D341Med (cell line): ENCODE measurements at regions not wholly inside any gene's neighbourhood (a gene's known extent, or its start where the extent isn't known, plus 50 kb on each side); places are given as distances from the start of the nearest gene placed in this dataset.
"Not testable (repeated sequence)": the region's sequence is repeated elsewhere in the genome, so short reads cannot be mapped to it uniquely, and the experiment has no call there.

Experiments used
- DNase-seq: peaks from one replicate; pipeline ENCODE4 v3.0.0; 2012; ENCODE audit warnings: low spot score

- DNase-seq: no peak
These were observed 51.1 kb upstream of the MIER3 start for GRCh38 chr5:57002959-57003485.

DNA sequence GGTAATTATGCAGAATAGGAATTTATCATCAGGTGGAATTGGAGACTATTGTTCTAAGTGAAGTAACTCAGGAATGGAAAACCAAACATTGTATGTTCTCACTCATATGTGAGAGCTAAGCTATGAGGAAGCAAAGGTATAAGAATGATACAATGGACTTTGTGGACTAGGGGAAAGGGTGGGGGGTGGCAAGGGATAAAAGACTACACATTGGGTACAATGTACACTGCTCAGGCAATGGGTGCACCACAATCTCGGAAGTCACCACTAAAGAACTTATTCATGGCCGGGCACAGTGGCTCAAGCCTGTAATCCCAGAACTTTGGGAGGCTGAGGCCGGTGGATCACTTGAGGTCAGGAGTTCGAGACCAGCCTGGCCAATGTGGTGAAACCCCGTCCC is 51.6 kb upstream of the MIER3 start:
- not testable (repeated sequence) for DNase-seq

- no peak for DNase-seq
These were observed 52.9 kb upstream of the MIER3 start for GRCh38 chr5:57004800-57005199.

DNA sequence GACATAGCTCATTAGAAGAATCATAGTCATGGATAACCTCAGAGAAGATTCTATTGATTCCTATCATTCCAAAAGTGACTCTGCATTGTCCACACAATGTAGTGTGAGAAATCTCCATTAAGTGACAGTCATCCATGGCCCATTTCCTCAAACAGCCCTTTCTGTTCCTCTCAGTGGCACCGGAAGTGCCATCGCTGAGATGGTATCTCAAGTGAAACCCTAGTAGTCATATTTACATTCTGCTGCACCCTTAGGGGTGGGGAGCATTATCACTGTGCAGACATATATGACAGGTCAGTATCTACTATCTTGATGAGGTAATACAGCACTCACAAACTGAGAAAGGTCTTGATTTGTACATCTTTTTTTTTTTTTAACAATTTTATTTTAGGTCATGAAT is 55.4 kb upstream of the MIER3 start:
- DNase-seq: no peak

DNA sequence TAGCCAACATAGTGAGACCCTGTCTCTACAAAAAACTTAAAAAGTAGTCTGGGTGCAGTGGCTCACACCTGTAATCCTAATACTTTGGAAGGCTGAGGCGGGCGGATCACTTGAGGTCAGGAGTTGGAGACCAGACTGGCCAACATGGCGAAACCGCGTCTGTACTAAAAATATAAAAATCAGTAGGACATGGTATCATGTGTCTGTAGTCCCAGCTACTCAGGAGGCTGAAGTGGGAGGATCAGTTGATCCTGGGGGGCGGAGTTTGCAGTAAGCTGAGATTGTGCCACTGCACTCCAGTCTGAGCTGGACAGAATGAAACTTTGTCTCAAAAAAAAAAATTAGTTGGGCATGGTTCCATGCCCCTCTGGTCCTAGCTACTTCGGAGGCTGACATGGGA is 57.9 kb upstream of the MIER3 start:
- DNase-seq: no peak

DNA sequence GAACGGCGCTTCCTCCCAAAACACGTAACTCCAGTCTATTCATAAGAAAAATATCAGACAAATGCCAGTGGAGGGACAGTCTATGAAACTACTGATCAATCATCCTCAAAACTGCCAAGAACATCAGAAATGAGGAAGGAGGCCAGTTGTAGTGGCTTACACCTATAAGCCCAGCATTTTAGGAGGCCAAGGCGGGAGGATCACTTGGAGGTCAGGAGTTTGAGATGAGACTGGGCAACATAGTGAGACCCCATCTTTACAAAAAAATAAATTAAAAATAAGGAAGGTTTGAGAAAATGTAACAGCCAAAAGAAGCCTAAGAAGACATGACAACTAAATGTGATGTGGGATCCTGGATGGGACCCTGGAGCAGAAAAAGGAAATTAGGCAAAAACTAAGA is 58.9 kb upstream of the MIER3 start:
- no peak for DNase-seq

GRCh38 chr5:57012511-57012910 is 60.6 kb upstream of the MIER3 start:
- DNase-seq: no peak

GRCh38 chr5:57025961-57026360 is 74.0 kb upstream of the MIER3 start:
- no peak for DNase-seq

- DNase-seq: no peak
These were observed 76.2 kb upstream of the MIER3 start for GRCh38 chr5:57028161-57028560.

DNA sequence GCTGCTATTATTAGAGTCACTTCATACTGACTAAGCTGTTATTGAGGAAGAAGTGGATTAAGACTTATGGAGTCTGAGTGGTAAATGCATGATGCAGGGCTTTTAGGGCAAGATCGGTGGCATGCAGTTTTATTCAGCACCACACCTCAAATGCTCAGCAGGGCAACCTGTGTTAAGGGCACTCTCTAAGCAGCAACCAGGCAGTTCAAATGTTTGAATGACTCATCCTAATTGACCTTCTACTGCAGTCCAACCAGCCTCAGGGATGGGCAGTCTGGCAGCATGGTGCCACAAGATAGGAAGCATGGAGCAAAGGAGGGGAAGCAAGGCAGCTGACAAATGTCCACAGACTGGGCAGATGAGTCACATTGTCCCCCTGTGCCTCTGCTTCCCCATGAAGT is 80.2 kb upstream of the MIER3 start:
- DNase-seq: no peak

GRCh38 chr5:57033103-57033502 is 81.2 kb upstream of the MIER3 start:
- DNase-seq: no peak

DNA sequence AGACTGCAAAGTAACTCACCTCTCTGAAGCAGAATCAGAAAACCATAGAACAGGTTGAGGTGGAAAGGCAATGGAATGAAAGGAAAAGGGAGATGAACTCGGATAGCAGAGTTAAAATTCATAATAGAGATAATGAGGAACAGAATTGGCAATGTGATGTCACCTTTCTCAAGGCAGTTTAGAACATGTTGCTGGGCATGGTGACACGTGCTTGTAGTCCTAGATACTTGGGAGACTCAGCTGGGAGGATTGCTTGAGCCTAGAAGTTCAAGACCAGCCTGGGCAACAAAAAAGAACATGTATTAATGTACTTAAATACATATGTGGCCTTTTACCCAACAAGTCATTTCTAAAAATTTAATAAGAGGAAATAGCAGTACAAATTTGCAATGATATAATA is 81.6 kb upstream of the MIER3 start:
- DNase-seq: no peak

- no peak for DNase-seq
These were observed 82.4 kb upstream of the MIER3 start for GRCh38 chr5:57034201-57034916.

DNA sequence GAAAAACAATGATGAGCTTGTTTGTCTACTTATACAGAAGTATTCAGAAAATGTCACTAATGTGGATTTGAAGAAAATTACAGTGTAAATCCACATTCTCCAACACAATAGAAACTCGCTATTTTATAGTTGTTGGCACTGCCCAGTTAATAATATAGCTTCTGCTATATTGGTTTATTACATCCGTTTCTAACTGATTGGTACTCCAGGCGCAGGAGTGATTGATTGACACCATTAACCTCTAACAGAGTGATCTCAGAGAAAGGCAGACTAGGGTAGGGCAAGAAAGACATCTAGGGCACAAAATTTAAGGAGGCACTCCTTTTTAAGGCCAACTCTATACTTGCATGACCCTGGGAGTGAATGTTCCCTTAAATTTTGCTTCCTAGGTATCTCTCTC is 84.0 kb upstream of the MIER3 start:
- DNase-seq: no peak

DNA sequence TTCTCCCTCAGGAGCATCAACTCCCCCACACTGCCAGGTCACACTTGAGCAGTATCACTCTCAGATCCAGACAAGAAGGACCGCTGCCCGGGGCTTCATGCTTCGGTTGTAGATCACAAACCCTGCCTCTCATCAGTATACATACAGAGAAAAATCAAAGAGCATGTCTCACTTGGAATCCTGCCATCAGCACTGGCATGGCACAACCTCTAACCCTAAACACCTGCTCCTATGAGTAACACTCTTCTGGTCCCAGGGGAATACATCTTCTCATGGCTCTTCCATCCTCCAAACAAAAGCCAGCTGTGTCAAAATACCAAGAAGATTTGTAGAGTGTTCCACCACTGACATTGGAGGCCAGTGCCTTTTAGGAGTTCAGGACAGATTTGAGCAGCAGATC is 84.8 kb upstream of the MIER3 start:
- no peak for DNase-seq

DNA sequence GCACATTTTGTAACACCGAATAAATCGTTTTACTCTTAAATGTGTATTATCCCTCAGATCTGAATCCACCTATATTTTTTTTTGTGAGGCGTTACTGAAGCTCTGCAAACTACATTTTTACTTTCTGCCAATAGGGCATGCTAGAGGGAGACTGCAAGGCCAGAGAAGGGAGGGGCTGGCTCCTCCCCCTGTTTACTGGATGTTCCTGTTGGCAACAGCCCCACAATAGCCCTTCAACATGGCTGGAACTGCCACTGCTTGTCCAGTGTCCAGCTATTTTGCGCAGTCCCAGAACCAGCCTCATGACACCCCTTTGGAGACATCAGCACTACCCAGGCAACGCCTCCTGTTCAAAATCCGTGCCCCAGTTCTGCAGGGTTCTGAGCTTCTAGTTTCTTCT is 85.4 kb upstream of the MIER3 start:
- DNase-seq: no peak

DNA sequence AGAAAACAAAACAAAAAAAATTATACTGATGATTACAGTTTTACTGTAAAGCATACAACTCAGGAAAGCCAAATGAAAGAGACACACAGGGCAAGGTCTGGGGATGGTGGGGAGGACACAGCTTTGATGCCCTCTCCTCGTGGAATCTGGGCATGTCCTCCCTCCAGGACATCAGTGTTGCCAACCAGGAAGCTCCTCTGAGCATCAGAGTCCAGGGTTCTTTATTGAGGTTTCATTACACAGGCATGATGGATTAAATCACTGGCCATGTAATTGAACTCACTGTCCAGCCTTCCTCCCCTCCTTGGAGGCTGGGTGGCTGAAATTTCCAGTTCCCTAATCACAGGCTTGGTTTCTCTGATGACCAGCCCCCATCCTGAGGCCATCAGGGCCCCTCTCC is 89.6 kb upstream of the MIER3 start:
- DNase-seq: no peak

- no peak for DNase-seq
These were observed 90.6 kb upstream of the MIER3 start for GRCh38 chr5:57042524-57042931.

GRCh38 chr5:57054135-57054534 is 102.2 kb upstream of the MIER3 start:
- no peak for DNase-seq

DNA sequence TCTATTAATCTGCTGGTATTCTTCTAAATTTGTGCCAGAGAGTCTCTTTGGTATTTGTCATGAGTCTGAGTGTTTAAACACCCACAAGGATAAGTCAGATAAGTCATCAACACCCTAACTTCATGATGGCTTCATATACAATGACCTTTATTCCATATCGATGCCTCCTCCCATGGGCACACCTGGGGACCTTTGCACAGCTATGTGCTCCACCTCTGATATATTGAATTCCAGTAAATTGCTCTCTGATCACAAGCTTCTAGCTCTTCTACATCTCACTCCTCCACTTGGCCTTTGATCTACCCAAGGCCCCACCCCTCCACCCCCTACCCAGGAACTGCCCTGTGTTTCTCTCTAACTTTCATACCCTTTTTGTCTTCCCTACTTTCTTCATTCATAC is 102.7 kb upstream of the MIER3 start:
- DNase-seq: no peak

- DNase-seq: no peak
These were observed 103.8 kb upstream of the MIER3 start for GRCh38 chr5:57055731-57056130.

DNA sequence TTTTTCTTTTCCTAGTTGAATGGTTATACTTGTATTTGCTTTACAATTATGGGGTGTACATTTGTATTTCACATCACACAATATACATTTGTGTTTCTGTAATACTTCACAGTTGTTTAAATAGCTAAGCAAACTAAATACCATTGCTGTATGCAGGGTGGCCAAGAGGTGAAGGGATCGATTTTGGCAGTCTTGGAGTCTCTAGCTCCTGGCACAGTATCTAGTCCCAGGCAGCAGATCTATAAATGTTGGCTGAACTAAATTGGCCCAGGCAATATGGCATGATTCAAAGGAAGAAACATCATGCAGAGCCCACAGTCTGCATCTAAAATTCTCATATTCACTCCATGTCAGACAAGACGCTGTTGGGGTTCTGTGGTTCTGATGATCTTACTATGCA is 110.1 kb upstream of the GPBP1 start:
- DNase-seq: no peak

DNA sequence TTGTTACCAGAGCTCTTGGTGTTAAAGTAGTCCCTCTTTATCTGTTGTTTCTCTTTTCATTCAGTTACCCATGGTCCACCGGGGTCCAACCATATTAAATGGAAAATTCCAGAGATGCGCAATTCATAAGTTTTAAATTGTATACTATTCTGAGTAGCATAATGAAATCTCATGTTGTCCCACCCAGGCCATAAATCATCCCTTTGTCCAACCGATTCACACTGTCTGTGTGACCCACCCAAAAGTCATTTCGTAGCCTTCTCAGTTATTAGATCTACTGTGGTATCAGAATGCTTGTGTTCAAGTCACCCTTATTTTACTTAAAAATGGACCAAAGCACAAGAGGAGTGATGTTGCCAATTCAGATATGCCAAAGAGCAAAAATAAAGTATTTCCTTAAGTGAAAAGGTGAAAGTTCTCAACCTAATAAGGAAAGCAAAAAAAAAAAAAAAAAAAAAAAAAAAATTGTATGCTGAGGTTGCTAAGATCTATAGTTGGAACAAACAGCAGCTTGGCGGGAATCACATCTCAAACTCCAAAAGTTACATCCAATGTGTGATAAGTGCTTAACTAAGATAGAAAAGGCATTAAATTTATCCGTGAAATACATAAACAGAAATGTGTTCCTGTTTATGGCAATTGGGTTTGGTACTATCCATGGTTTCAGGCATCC is 106.8 kb upstream of the GPBP1 start:
- no peak for DNase-seq

GRCh38 chr5:57067597-57067924 is 106.3 kb upstream of the GPBP1 start:
- DNase-seq: no peak
